B cell (primary cell): ENCODE measurements at regions not wholly inside any gene's neighbourhood (a gene's known extent, or its start where the extent isn't known, plus 50 kb on each side); places are given as distances from the start of the nearest gene placed in this dataset.

Source experiments
- ATAC-seq: fragments of 200-7000 bp; cut with Tn5 transposase; one replicate; pipeline ENCODE4 v1.10.0; 2021; ENCODE audit warnings: low read depth, mild to moderate bottlenecking, moderate number of reproducible peaks, moderate library complexity
- CTCF ChIA-PET: fragments of 350-600 bp; sonication (Branson Sonifier 250); formaldehyde crosslinking; loops from one replicate; lab custom pipeline; 2021; ENCODE audit warnings: antibody characterized with exemption, inconsistent platforms; lab: Charles Lee
- POLR2A ChIA-PET: fragments of 350-600 bp; sonication (Branson Sonifier 250); formaldehyde crosslinking; loops from one replicate; lab custom pipeline; 2021; ENCODE audit warnings: antibody characterized with exemption; lab: Charles Lee
- DNase-seq: peaks from one replicate; pipeline ENCODE4 v3.0.0; 2013
- H2AFZ ChIP-seq: 2 replicates; pipeline ENCODE4 v1.6.1; 2012; ENCODE audit warnings: mild to moderate bottlenecking, low read depth, low read length; ENCODE audit not compliant: insufficient read depth, poor library complexity, severe bottlenecking
- H3K27ac ChIP-seq, 2 donors: 1 replicate in 1 of 2; 2 replicates in 1 of 2; pipeline ENCODE4 v1.5.1; 2012 to 2013; ENCODE audit warnings: low read length in 2 of 2, mild to moderate bottlenecking in 2 of 2, moderate library complexity in 1 of 2
- H3K27me3 ChIP-seq, 4 experiments: fragments of 200-600 bp in 1 of 4; sonication (generic) in 1 of 4; replicated peaks in 1 of 4; 1 replicate in 2 of 4; 2 replicates in 2 of 4; pipeline versions ENCODE4 v1.6.1 to v1.7.0; 2013 to 2016; ENCODE audit warnings: low read length in 3 of 4, mild to moderate bottlenecking in 2 of 4, mixed read lengths in 1 of 4, moderate library complexity in 1 of 4; ENCODE audit not compliant: insufficient read depth in 4 of 4, control insufficient read depth in 3 of 4; ENCODE audit errors: control extremely low read depth in 1 of 4
- H3K36me3 ChIP-seq, 2 experiments: replicated peaks in 1 of 2; 1 replicate in 1 of 2; 2 replicates in 1 of 2; pipeline versions ENCODE4 v1.6.1 to v1.7.1; 2013; ENCODE audit warnings: low read length in 1 of 2; ENCODE audit not compliant: insufficient read depth in 2 of 2, control insufficient read depth in 1 of 2; ENCODE audit errors: control extremely low read depth in 1 of 2, extremely low read depth in 1 of 2
- H3K4me1 ChIP-seq, 2 donors: fragments of 200-600 bp in 1 of 2; sonication (generic) in 1 of 2; 1 replicate in 1 of 2; 2 replicates in 1 of 2; pipeline versions ENCODE4 v1.5.1 to v1.6.1; 2013 to 2017; ENCODE audit warnings: low read length in 2 of 2; ENCODE audit not compliant: control insufficient read depth in 2 of 2, insufficient read depth in 2 of 2
- H3K4me2 ChIP-seq: replicated peaks from 2 replicates; pipeline ENCODE3; 2012; ENCODE audit warnings: mild to moderate bottlenecking, low read depth, low read length; ENCODE audit not compliant: poor library complexity, severe bottlenecking
- H3K4me3 ChIP-seq, 5 experiments: fragments of 200-600 bp in 1 of 5; sonication (generic) in 1 of 5; 1 replicate in 3 of 5; 2 replicates in 2 of 5; pipeline versions ENCODE4 v1.5.1 to v1.7.0; 2011 to 2016; ENCODE audit warnings: low read length in 4 of 5, mild to moderate bottlenecking in 4 of 5, low read depth in 2 of 5, control low read depth in 1 of 5, moderate library complexity in 1 of 5; ENCODE audit not compliant: insufficient read depth in 1 of 5; ENCODE audit errors: control extremely low read depth in 1 of 5, extremely low read depth in 1 of 5
- H3K79me2 ChIP-seq: fragments of 200-600 bp; sonication (generic); one replicate; pipeline ENCODE4 v1.6.0; 2016; ENCODE audit warnings: low read length; ENCODE audit not compliant: control insufficient read depth, insufficient read depth
- H3K9ac ChIP-seq: fragments of 200-600 bp; sonication (generic); 2 replicates; pipeline ENCODE4 v1.6.1; 2017; ENCODE audit warnings: mild to moderate bottlenecking, low read length, moderate library complexity
- H3K9me3 ChIP-seq, 3 donors: one replicate each; pipeline versions ENCODE4 v1.6.1 to v1.7.1; 2013; ENCODE audit warnings: low read length in 2 of 3; ENCODE audit not compliant: control insufficient read depth in 2 of 3, insufficient read depth in 1 of 3; ENCODE audit errors: control extremely low read depth in 1 of 3
- H4K20me1 ChIP-seq: 2 replicates; pipeline ENCODE4 v1.6.0; 2012; ENCODE audit warnings: mild to moderate bottlenecking, low read length; ENCODE audit not compliant: insufficient read depth, control insufficient read depth, poor library complexity, severe bottlenecking
- H3K27ac Mint-ChIP-seq: one replicate; pipeline ENCODE4 v1.8.0; 2021; ENCODE audit warnings: mixed read lengths
- H3K27me3 Mint-ChIP-seq: one replicate; pipeline ENCODE4 v1.8.0; 2021; ENCODE audit warnings: mixed read lengths
- H3K4me1 Mint-ChIP-seq: one replicate; pipeline ENCODE4 v1.8.0; 2021; ENCODE audit warnings: mixed read lengths
- H3K4me3 Mint-ChIP-seq: one replicate; pipeline ENCODE4 v1.8.0; 2021; ENCODE audit warnings: mixed read lengths
- H3K9me3 Mint-ChIP-seq: one replicate; pipeline ENCODE4 v1.8.0; 2022; ENCODE audit warnings: mixed read lengths; ENCODE audit not compliant: insufficient read depth
- EZH2 ChIP-seq: IDR thresholded peaks from 2 replicates; pipeline ENCODE4 v1.6.1; 2012; ENCODE audit warnings: borderline replicate concordance, low read depth, mild to moderate bottlenecking, moderate library complexity, low read length; ENCODE audit not compliant: insufficient read depth, poor library complexity, severe bottlenecking
- WGBS: methylation state at CpG from one replicate; pipeline ENCODE4 v1.1.5; 2013; ENCODE audit warnings: missing lambda C conversion rate; ENCODE audit not compliant: insufficient coverage; 5-methylcytosine and 5-hydroxymethylcytosine counted together
- intact Hi-C: fragments of 100-400 bp; cut with micrococcal nuclease; formaldehyde crosslinking; loops from one replicate; pipeline ENCODE4 v1.10.0; 2022
- TF ChIP-seq, protein P1 (sequence below): fragments of 200-600 bp; IDR thresholded peaks from one replicate; pipeline ENCODE4 v1.8.0; 2022; ENCODE audit warnings: antibody characterized with exemption, mild to moderate bottlenecking

DNA sequence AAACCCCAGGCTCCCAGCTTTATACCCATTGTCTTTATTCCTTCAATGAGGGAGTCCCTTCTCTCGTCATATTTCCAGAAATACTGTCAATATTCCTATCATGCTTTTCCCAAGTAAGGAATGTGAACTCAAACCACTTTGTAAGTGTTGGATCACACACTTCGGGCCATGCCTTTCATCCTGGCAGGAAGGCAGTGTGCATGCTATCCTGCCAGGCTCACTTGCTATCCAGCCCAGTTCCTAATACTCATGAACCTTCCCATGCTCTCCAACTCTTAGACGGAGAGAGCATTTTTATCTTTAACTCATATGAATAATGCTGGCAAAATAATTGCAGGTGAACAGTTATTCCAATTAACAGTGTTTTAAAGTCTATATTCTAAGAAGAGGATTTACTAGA lies 639.9 kb upstream of the ACO1 start:
- no peak overlapping the region for H2AFZ ChIP-seq
- POLR2A ChIA-PET: no interaction called here
- Mint-ChIP-seq H3K4me1 (no peaks in the 10 kb centered on the region), H3K27me3 (no peaks in the 10 kb centered on the region), H3K27ac (no peak overlapping the region), H3K9me3 (peaks cover 3% of the 10 kb centered on the region), H3K4me3 (no peak overlapping the region)
- TF ChIP-seq, protein P1, sequence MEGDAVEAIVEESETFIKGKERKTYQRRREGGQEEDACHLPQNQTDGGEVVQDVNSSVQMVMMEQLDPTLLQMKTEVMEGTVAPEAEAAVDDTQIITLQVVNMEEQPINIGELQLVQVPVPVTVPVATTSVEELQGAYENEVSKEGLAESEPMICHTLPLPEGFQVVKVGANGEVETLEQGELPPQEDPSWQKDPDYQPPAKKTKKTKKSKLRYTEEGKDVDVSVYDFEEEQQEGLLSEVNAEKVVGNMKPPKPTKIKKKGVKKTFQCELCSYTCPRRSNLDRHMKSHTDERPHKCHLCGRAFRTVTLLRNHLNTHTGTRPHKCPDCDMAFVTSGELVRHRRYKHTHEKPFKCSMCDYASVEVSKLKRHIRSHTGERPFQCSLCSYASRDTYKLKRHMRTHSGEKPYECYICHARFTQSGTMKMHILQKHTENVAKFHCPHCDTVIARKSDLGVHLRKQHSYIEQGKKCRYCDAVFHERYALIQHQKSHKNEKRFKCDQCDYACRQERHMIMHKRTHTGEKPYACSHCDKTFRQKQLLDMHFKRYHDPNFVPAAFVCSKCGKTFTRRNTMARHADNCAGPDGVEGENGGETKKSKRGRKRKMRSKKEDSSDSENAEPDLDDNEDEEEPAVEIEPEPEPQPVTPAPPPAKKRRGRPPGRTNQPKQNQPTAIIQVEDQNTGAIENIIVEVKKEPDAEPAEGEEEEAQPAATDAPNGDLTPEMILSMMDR: no peak
- TF ChIP-seq EZH2: no peak
- H3K4me3 ChIP-seq: no peak overlapping the region
- no peak overlapping the region for H3K9ac ChIP-seq
- no peak for ATAC-seq
- H3K4me1 ChIP-seq: no peaks in the 10 kb centered on the region
- H3K9me3 ChIP-seq: no peaks in the 10 kb centered on the region
- H3K27ac ChIP-seq: no peak overlapping the region
- DNase-seq: no peak
- H3K27me3 ChIP-seq: no peaks in the 10 kb centered on the region
- intact Hi-C loops: no loop called here
- H3K36me3 ChIP-seq: no peaks in the 10 kb centered on the region
- no peaks in the 10 kb centered on the region for H3K79me2 ChIP-seq
- CTCF ChIA-PET: no interaction called here
- H4K20me1 ChIP-seq: no peaks in the 10 kb centered on the region
- WGBS: 69% methylated on average over 2 of the region's 3 CpGs
- no peak overlapping the region for H3K4me2 ChIP-seq

- Histone ChIP-seq H3K27me3 (no peaks in the 10 kb centered on the region), H3K4me1 (no peaks in the 10 kb centered on the region), H3K79me2 (no peaks in the 10 kb centered on the region), H3K4me2 (no peak overlapping the region), H3K9me3 (no peaks in the 10 kb centered on the region), H3K9ac (no peak overlapping the region), H2AFZ (no peak overlapping the region), H3K36me3 (no peaks in the 10 kb centered on the region), H3K27ac (no peak overlapping the region), H3K4me3 (no peak overlapping the region), H4K20me1 (no peaks in the 10 kb centered on the region)
- ATAC-seq (no peak), DNase-seq (no peak)
- Mint-ChIP-seq H3K27me3 (no peaks in the 10 kb centered on the region), H3K4me1 (no peaks in the 10 kb centered on the region), H3K27ac (no peak overlapping the region), H3K9me3 (peaks cover 3% of the 10 kb centered on the region), H3K4me3 (no peak overlapping the region)
- intact Hi-C loops: no loop called here
- ChIA-PET CTCF (no interaction called here), POLR2A (no interaction called here)
- 100% methylated on average over 1 of the region's 6 CpGs for WGBS
- no peak for TF ChIP-seq EZH2
- TF ChIP-seq, protein P1: no peak
These were observed 639.0 kb upstream of the ACO1 start for GRCh38 chr9:31745468-31745867.
